ENCODE measurements at regions not wholly inside any gene's neighbourhood (a gene's known extent, or its start where the extent isn't known, plus 50 kb on each side); places are given as distances from the start of the nearest gene placed in this dataset.

DNA sequence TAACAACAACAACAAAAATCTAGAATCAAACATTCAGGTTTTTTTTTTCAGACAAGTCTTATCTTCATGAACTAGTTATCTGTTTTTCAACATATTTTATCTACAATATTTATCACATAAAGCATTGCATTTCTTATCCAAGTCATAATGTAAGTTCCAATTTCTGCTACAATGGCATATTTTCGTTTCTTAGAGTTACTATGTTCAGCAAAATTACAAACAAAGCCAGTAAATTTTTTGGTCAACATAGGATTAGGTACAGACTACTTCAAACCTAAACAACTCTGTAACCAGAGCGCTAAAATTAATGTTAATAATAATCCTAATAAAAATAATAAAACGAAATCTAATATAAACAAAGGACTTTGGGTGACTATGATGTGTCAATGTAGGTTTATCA is 165.4 kb upstream of the TACR3 start:
- no peak for TF ChIP-seq OSR1 (CRISPR knock-in tag; IDR thresholded peaks at IDR 0.05)
- TF ChIP-seq, protein P1, sequence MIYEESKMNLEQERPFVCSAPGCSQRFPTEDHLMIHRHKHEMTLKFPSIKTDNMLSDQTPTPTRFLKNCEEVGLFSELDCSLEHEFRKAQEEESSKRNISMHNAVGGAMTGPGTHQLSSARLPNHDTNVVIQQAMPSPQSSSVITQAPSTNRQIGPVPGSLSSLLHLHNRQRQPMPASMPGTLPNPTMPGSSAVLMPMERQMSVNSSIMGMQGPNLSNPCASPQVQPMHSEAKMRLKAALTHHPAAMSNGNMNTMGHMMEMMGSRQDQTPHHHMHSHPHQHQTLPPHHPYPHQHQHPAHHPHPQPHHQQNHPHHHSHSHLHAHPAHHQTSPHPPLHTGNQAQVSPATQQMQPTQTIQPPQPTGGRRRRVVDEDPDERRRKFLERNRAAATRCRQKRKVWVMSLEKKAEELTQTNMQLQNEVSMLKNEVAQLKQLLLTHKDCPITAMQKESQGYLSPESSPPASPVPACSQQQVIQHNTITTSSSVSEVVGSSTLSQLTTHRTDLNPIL (CRISPR knock-in tag; IDR thresholded peaks at IDR 0.05; ENCODE audit: low read depth) = no peak
- TF ChIP-seq RARB (CRISPR knock-in tag; IDR thresholded peaks at IDR 0.05) = no peak
- TF ChIP-seq ZFP30 (CRISPR knock-in tag; IDR thresholded peaks at IDR 0.05) = no peak
- TF ChIP-seq, protein P2, sequence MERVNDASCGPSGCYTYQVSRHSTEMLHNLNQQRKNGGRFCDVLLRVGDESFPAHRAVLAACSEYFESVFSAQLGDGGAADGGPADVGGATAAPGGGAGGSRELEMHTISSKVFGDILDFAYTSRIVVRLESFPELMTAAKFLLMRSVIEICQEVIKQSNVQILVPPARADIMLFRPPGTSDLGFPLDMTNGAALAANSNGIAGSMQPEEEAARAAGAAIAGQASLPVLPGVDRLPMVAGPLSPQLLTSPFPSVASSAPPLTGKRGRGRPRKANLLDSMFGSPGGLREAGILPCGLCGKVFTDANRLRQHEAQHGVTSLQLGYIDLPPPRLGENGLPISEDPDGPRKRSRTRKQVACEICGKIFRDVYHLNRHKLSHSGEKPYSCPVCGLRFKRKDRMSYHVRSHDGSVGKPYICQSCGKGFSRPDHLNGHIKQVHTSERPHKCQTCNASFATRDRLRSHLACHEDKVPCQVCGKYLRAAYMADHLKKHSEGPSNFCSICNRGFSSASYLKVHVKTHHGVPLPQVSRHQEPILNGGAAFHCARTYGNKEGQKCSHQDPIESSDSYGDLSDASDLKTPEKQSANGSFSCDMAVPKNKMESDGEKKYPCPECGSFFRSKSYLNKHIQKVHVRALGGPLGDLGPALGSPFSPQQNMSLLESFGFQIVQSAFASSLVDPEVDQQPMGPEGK (CRISPR knock-in tag; IDR thresholded peaks at IDR 0.05; ENCODE audit: borderline replicate concordance) = no peak

All from SK-N-SH treated with all-trans-retinoic acid at 6 μM for 48 hours (cell line).